Endodermal cell (in vitro differentiated cells): ENCODE measurements at regions not wholly inside any gene's neighbourhood (a gene's known extent, or its start where the extent isn't known, plus 50 kb on each side); places are given as distances from the start of the nearest gene placed in this dataset.

Experiments used
- DNase-seq: peaks from one replicate; pipeline ENCODE4 v3.0.0-alpha.2; 2017
- H3K27ac ChIP-seq: 2 replicates; pipeline ENCODE4 v1.5.1; 2013; ENCODE audit warnings: mild to moderate bottlenecking, low read depth, low read length, moderate library complexity
- H3K27me3 ChIP-seq: 2 replicates; pipeline ENCODE4 v1.6.1; 2013; ENCODE audit warnings: mild to moderate bottlenecking, low read length, moderate library complexity; ENCODE audit not compliant: insufficient read depth, control insufficient read depth, poor library complexity, severe bottlenecking
- H3K36me3 ChIP-seq: 2 replicates; pipeline ENCODE4 v1.7.0; 2013; ENCODE audit warnings: mild to moderate bottlenecking, low read length, moderate library complexity; ENCODE audit not compliant: control insufficient read depth, insufficient read depth
- H3K4me1 ChIP-seq: one replicate; pipeline ENCODE4 v1.7.0; 2013; ENCODE audit warnings: low read length; ENCODE audit not compliant: control insufficient read depth, insufficient read depth
- H3K4me3 ChIP-seq: 2 replicates; pipeline ENCODE4 v1.5.1; 2013; ENCODE audit warnings: mild to moderate bottlenecking, low read length, moderate library complexity
- H3K9ac ChIP-seq: 2 replicates; pipeline ENCODE4 v1.6.1; 2013; ENCODE audit warnings: mild to moderate bottlenecking, low read length, moderate library complexity; ENCODE audit not compliant: poor library complexity, severe bottlenecking; ENCODE audit errors: extremely low read depth
- H3K9me3 ChIP-seq: 2 replicates; pipeline ENCODE4 v1.6.1; 2013; ENCODE audit warnings: mild to moderate bottlenecking, low read length, moderate library complexity; ENCODE audit not compliant: control insufficient read depth
- H3K27ac Mint-ChIP-seq: 2 replicates; pipeline ENCODE4 v1.8.0; 2020; ENCODE audit warnings: mixed read lengths
- H3K27me3 Mint-ChIP-seq: 2 replicates; pipeline ENCODE4 v1.8.0; 2021; ENCODE audit warnings: mild to moderate bottlenecking, mixed read lengths; ENCODE audit not compliant: insufficient read depth
- H3K36me3 Mint-ChIP-seq: 2 replicates; pipeline ENCODE4 v1.8.0; 2020; ENCODE audit warnings: low read depth, mixed read lengths
- H3K4me1 Mint-ChIP-seq: 2 replicates; pipeline ENCODE4 v1.8.0; 2020; ENCODE audit warnings: mixed read lengths
- H3K4me3 Mint-ChIP-seq: 2 replicates; pipeline ENCODE4 v1.8.0; 2020; ENCODE audit warnings: mild to moderate bottlenecking, moderate library complexity, mixed read lengths
- H3K9me3 Mint-ChIP-seq: 2 replicates; pipeline ENCODE4 v1.8.0; 2020; ENCODE audit warnings: mild to moderate bottlenecking, mixed read lengths
- WGBS, 2 experiments: methylation state at CpG; one replicate each; pipeline versions ENCODE4 v1.1.5 to v1.1.7; 2013; ENCODE audit warnings: missing lambda C conversion rate in 2 of 2, mixed read lengths in 1 of 2; ENCODE audit not compliant: insufficient coverage in 1 of 2, insufficient read length in 1 of 2; 5-methylcytosine and 5-hydroxymethylcytosine counted together
- TF ChIP-seq, protein P1 (sequence below): fragments of 200-600 bp; sonication (generic); conservative IDR thresholded peaks from 2 replicates; pipeline ENCODE4 v1.5.0; 2021; ENCODE audit warnings: antibody characterized with exemption, mild to moderate bottlenecking

DNA sequence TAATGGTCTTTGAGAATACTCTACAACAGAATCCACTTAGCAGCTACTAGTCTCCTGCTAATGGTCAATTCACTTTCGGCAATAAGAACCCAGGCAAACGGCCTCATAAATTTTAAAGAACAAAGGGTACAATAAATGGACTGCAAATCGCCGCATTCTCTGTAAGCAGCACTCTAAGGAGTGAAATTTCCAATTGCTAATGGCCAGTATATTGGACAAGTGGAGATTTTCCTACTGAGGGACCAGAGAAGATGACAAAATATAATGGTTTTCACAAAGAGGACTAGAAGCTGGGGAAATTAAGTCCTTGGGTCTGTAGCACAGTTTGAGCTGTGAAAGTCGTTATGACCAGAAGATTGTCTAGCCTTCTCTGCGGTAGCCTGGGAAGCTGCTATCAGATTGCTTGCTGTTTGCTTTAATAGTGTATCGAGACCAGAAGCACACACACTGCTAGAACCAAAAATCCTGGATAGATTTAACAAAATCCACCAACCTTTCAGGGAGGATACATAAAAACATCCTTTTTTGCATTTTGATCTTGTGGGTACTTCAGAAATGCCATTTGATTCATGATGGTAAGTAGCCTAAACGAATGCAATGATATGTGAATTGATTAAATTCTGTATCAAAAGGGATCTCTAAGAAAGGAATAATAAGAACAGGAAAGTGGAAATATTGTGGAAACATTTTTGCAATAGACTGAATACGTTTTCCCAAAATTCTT is 53.6 kb upstream of the ATP8B1 start:
- peaks cover 33% of the 10 kb centered on the region for H3K4me1 Mint-ChIP-seq
- Histone ChIP-seq H3K4me3 (peak overlapping the region; percentile 26), H3K4me1 (peaks cover 9% of the 10 kb centered on the region), H3K9ac (no peak overlapping the region), H3K27me3 (no peaks in the 10 kb centered on the region), H3K9me3 (no peaks in the 10 kb centered on the region), H3K27ac (no peak overlapping the region), H3K36me3 (no peaks in the 10 kb centered on the region)
- DNase-seq: peak; percentile 55
- WGBS, 2 experiments: 67 to 78% methylated on average over 6 to 9 of the region's 9 CpGs
- H3K27ac Mint-ChIP-seq: peak overlapping the region; percentile 50
- H3K36me3 Mint-ChIP-seq: no peaks in the 10 kb centered on the region
- no peaks in the 10 kb centered on the region for H3K27me3 Mint-ChIP-seq
- no peaks in the 10 kb centered on the region for H3K9me3 Mint-ChIP-seq
- TF ChIP-seq, protein P1, sequence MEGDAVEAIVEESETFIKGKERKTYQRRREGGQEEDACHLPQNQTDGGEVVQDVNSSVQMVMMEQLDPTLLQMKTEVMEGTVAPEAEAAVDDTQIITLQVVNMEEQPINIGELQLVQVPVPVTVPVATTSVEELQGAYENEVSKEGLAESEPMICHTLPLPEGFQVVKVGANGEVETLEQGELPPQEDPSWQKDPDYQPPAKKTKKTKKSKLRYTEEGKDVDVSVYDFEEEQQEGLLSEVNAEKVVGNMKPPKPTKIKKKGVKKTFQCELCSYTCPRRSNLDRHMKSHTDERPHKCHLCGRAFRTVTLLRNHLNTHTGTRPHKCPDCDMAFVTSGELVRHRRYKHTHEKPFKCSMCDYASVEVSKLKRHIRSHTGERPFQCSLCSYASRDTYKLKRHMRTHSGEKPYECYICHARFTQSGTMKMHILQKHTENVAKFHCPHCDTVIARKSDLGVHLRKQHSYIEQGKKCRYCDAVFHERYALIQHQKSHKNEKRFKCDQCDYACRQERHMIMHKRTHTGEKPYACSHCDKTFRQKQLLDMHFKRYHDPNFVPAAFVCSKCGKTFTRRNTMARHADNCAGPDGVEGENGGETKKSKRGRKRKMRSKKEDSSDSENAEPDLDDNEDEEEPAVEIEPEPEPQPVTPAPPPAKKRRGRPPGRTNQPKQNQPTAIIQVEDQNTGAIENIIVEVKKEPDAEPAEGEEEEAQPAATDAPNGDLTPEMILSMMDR: no peak
- no peak overlapping the region for H3K4me3 Mint-ChIP-seq

DNA sequence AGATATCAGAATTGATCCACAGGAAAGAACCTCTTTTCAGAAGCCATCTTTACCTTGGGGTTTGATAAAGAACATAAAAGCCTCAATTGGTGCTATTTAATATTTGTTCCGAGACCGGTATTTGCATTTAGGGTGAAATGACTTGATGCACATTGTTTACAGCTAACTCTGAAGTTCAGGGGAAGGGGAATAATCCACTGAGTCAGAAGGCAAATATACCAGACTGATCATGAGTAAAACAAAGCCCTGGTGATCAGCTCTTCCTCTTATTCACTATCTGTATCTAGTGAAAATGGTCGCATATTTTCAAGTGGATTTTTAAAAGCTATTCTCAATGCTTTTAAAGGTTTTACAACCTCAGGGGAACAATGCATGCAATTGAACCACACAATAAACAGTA is 53.0 kb upstream of the ATP8B1 start:
- Mint-ChIP-seq H3K9me3 (no peaks in the 10 kb centered on the region), H3K27ac (peak overlapping the region; percentile 50), H3K4me3 (no peak overlapping the region), H3K4me1 (peaks cover 33% of the 10 kb centered on the region), H3K27me3 (no peaks in the 10 kb centered on the region), H3K36me3 (no peaks in the 10 kb centered on the region)
- TF ChIP-seq, protein P1: no peak
- no peak overlapping the region for H3K27ac ChIP-seq
- peak overlapping the region; percentile 26 for H3K4me3 ChIP-seq
- no peaks in the 10 kb centered on the region for H3K27me3 ChIP-seq
- no peak overlapping the region for H3K9ac ChIP-seq
- DNase-seq: no peak
- no peaks in the 10 kb centered on the region for H3K9me3 ChIP-seq
- no peaks in the 10 kb centered on the region for H3K36me3 ChIP-seq
- H3K4me1 ChIP-seq: peaks cover 9% of the 10 kb centered on the region
- 78 to 100% methylated on average over 2 to 3 of the region's 3 CpGs for WGBS, 2 experiments

DNA sequence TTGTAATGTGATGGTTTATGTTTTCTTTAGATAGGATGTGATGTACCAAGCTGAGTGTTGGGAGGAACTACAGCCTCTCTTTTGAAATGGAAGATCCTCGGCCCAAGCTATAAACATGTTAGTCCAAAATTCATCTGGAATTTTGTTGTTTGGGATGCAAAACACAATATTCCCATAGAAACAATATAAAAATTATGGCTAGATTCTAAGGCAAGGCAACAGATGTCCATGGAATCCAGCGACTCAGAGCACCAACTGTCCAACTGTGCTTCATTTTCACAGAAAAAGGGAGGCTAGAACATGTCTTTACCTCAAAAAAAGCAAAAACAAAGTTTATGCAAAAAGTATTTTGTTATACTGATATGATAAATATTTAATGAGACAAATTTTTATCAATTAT is 52.4 kb upstream of the ATP8B1 start:
- no peaks in the 10 kb centered on the region for H3K27me3 Mint-ChIP-seq
- H3K4me1 Mint-ChIP-seq: peaks cover 33% of the 10 kb centered on the region
- no peak overlapping the region for H3K9ac ChIP-seq
- H3K9me3 ChIP-seq: no peaks in the 10 kb centered on the region
- H3K36me3 ChIP-seq: no peaks in the 10 kb centered on the region
- no peak for DNase-seq
- no peaks in the 10 kb centered on the region for H3K27me3 ChIP-seq
- H3K27ac ChIP-seq: no peak overlapping the region
- H3K27ac Mint-ChIP-seq: no peak overlapping the region
- no peak overlapping the region for H3K4me3 ChIP-seq
- no peaks in the 10 kb centered on the region for H3K9me3 Mint-ChIP-seq
- peaks cover 9% of the 10 kb centered on the region for H3K4me1 ChIP-seq
- TF ChIP-seq, protein P1: no peak
- H3K4me3 Mint-ChIP-seq: no peak overlapping the region
- 95% methylated on average over 2 of the region's 2 CpGs; no CpG with 5 or more reads in 1 of the 2 experiments for WGBS, 2 experiments
- H3K36me3 Mint-ChIP-seq: no peaks in the 10 kb centered on the region
